Umbilical cord (tissue), 1 donor: ENCODE measurements at regions not wholly inside any gene's neighbourhood (a gene's known extent, or its start where the extent isn't known, plus 50 kb on each side); places are given as distances from the start of the nearest gene placed in this dataset.

Experiments
- DNase-seq: peaks from one replicate; pipeline ENCODE4 v3.0.0-alpha.2; 2015; ENCODE audit warnings: low spot score

DNA sequence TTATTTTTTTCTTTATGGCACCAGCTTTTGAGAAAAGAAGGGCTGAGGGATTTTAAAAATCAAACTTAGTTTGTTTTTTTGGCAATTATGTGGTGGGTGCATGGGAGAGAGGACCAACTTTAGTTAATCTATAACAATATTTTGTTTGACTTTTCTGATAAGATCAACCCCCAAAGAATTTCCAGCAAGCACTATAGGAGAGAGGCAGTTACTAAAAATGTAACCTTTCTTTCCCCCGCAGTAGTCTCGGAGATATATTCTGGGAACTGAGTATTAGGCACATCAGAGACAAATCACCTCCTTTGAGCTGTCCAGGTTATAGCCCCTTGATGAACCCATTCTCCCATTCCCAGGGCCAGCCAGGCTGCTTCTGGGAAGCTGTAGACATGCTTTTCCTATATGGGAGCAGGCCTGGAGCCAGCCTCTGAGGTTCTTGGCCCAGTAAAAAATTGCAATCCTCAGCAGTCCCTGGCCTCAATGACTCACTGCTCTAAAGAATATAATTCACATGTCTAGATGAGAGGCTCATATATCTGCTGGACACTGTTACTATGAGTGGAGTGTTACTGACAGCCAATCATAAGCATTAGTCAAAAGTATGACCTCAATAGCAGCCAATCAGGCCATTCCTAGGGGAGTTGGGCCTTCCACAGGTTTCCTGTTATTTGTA is 138.3 kb upstream of the AGBL1 start:
- peak; percentile 95 for DNase-seq

DNA sequence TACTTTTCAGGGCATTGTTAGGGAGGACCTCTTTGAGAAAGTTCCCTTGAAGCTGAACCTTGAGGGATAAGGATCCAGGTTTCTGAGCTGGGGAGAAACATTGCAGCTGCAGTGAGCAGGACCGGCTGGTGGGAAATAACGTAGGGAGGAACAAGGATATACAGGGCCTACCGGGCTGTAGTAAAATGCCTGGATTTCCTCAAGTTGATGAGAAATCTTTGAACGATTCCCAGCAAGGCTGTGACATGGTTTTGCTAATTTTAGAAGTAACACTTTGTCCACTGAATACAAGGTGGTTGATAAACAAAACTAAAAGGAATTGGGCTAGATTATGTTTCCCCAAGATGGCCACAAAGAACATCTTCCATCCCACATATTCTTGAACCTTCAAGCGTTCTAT is 137.0 kb upstream of the AGBL1 start:
- DNase-seq = peak; percentile 61

DNA sequence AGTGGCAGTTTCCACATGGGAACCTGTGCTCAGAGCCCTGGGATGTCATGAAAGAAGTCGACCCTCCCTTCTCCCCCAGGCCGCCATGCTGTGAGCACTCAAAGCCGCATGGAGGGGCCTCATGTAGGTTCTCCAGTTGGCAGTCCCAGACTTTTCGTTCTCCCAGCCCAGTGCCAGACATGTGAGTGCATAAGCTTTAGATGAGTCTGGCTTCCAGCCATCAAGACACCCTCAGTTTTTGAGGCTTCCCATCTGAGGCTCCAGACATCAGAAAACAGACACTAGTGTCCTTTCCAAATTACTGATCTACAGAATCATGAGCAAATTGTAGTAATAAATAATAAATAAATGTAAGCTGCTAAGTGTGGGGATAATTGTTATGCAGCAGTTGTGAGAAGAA is 136.5 kb upstream of the AGBL1 start:
- DNase-seq = peak; percentile 43

DNA sequence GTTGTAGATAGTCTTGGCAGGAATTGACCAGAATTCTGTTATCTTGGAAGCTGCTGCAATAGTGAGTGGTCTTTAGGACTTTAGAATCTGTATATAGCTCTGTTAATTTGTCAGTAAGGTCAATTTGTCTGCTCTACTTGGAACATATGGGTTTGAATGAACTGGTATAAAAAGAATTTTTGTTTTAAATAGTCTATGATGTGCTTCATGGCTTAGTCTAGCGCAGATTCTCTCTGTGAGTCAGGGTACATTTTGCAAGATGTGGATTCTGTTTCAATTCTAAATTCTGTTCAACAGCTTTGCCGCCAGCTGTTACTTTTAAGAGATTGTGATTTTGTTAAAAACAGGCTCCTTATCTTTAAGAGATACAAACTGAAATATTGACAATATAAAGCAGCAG is 135.9 kb upstream of the AGBL1 start:
- DNase-seq = peak; percentile 91

DNA sequence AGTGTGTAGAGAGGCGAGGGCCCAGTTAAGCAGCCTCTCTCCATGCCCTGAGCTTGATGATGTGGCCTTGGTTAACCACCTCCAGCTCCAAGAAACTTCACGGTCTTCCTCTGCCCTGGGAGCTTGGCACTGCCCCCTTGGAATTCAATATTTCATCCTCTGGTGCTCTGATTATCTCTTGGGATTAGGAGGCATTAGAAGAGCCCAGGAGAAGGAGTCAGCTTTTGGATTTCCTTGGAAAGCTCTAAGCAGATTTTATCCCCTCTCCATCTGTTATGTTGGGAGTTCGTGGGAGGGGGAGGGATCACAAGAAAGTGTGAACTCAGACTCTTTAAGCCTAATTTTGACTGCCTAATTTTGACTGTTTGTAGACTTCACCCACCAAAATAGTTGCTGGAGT is 132.7 kb upstream of the AGBL1 start:
- peak; percentile 69 for DNase-seq

DNA sequence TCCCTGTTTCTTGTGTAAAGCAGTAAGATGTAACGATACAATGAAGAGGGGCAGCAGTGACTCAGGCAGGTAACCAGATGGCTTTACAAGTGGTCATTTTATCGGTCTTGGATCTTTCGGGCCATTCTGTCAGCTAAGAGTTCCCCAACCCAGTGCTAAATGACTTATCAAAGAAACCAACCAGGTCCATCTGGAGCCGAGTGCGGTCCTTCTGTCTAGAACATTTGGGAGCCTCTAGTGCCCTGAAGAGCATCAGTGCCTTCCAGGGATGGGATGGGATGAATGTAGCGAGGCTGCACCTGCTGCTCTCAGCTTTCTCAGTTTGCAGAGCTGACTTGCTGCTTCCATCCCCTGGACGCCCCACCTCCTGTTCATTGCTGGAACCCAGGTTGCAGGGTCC is 131.7 kb upstream of the AGBL1 start:
- no peak for DNase-seq

DNA sequence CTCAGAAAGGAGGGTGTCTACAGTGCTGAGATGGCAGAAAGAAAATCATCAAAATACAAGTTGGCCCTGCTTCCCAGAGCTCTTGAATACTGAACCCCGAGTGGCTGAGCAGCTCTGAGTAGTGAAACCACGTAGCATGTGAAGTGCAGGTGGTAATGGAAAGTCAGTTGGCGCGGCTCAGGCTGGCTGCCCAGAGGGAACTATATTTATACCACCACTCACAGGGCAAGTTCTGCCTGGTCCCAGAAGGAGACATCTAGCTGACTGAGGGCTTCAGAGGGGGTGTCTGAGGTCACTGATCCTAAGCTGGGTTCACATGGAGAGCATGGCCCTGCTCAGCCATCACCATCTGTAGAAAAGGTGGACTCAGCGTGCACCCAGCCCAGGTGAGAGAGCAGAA is 129.6 kb upstream of the AGBL1 start:
- no peak for DNase-seq

DNA sequence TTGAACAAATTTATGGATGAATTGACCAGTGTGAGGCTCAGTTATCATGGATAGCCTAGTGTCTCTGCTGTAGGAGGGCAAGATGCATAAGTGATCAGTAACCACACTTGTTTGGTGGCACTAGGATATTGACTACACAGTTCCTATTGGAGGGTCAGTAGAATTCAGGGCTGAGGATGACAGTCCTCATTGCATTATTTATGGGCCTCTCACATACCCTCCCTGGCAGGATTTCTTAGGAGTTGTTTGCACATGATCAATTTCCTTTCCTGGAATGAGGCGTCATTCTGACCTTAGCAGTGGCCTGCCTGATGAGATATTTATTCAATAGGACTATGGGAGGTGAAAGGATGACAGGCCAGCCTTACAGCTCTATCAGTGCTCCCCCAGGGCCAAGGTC is 125.1 kb upstream of the AGBL1 start:
- no peak for DNase-seq

DNA sequence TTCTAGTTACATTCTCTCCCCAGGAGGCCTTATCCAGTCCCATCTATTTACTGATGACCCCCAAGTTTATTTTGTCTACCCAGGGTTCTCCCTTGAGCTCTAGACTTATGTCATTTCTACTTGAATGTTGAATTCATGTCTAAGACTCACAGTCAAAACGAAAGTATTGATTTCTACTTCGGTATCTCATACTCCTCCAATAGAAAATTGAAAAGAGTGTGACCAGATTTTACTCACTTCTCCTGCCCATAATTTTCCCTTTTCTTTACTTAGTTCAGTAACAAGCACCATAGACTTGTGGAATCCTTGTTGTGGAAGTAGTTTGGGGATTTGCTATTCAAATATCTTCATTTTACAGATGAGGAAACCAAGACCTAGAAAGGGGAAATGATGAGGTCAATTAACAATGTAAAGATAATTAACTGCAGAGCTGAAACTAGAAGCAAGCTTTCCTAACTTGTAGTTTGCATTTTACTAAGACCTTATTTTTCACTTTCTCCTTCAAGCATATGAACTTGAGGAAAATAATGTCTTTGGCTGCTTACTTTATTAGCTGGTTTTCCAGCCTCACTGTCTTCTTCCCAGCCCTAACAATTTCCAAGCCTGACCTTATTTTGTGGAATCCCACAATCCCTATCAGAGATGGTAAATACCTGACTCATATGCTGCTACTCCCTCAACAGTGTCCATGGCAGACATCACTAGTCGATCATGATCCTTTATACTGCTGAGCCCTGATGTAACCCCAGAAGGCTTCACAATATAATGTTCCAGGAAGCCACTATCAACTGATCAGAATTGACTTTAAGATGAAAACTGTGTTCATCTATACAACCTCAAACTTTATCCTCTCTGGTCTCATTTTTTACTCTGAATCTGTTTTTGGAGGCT is 123.9 kb upstream of the AGBL1 start:
- DNase-seq = no peak

DNA sequence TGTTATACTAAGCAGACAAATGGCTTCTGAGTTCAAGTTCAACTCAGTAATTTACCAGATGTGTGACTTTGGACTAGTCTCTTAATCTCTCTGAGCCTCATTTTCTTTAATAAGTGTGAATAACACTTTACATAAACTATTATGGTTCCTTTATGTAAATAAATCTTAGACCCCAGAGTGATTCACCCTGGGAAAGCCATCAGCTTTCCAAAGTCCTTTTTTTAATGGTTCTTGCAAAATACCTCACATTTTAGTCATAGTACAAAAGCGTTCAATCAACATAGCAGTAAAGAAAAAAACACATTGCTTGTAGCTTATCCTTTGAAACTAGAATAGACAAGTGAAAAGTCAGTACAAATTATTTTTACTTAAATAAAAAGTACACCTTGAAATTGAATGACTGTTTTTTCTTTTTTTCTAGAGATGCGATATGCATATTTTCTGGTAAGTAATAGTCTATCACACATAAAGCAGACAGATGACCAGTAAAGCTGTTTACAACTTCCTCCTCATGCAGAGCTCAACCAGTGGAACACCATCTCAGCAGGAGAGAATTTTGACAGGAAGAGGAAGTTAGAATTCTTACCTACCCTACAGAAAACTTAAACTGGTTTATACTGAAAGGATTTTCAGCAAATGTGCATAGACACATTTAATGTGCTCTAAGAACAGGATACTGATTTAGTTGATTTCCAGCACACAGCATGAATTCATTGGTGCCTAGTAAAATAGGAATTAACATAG is 123.0 kb upstream of the AGBL1 start:
- peak; percentile 52 for DNase-seq

DNA sequence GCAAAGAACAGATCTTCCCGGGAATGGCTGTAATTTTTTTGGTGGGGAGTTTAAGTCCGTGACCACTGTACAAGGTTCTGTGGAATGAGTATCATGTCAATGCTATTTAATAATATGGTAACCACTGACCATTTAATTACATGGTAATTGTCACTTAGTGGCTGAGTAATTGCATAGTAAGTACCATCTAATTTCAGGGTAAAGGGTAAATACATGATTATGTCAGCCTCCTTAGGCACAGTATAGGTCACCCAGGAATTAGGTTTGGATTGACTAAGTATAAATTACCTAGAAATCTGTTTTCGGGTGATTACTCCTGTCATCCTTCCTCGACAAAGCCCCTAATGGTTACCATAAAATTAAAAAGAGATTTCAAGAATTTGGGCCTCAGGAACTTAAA is 120.1 kb upstream of the AGBL1 start:
- DNase-seq = no peak

DNA sequence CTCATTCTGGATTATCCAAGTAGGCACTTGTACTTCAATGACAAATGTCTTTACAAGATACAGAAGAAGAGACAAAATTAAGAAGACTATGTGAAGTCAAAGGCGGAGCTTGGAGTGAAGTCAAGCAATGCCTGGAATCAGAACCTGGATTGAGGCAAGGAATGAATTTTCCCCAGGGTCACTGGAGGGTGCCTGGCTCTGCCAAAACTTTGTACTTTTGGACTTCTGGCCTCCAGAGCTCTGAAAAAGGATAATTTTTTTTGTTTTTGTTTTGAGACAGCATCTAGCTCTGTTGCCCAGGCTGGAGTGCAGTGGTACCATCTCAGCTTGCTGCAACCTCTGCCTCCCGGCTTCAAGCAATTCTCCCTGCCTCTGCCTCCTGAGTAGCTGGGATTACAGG is 119.3 kb upstream of the AGBL1 start:
- DNase-seq = no peak

DNA sequence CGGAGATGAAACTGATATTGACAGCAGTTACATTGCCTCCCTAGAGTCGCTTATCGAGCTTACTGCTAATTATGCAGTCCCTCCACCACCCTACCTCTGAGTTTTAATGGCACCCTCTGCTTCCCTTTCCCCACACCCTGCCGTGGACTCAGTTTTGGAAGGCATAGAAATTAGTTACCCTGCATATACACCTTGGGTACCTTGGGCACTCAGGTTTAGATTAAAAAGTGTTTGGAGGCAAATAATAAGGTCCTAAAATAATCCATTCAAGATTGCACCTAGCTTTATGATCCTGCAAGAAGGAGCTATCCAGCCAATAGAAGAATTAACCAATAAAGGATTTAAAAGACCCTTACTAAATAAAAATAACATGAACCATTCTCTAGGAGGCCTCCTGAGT is 117.8 kb upstream of the AGBL1 start:
- DNase-seq = no peak

DNA sequence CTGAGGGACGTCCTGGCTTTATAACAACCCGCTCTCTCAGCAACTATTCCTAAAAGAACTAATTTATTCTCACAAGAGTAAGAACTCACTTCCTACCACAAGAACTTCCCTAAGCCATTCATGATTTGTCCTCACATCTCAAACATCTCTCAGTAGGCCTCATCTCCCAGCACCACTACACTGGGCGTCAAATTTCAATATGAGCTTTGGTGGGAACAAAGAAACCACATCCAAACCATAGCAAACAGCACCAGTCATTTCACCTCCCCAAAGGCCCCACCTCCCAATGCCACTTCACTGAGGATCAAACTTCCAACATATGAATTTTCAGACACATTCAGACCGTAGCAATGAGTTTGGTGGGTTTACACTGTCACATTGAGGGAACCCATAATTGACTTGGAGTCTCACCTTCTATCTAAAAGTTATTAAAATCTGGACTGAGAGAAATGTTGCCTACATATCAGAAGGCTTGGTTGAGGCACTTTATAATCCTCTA is 116.4 kb upstream of the AGBL1 start:
- no peak for DNase-seq

DNA sequence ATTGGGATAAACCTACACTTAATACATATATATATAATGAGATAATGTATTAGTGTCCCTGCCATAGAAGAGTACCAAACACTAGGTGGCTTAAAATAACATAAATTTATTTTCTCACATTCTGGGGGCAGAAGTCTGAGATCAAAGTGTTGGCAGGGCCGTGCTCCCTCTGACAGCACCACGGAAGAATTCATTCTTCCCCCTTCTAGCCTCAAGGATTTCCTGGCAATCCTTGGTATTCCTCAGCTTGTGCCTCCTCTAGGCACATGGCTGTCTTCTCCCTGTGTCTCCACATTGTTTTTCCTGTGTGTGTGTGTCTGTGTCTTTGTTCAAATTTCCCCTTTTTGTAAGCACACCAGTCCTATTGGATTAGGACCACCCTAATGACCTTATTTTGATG is 115.2 kb upstream of the AGBL1 start:
- peak; percentile 29 for DNase-seq

DNA sequence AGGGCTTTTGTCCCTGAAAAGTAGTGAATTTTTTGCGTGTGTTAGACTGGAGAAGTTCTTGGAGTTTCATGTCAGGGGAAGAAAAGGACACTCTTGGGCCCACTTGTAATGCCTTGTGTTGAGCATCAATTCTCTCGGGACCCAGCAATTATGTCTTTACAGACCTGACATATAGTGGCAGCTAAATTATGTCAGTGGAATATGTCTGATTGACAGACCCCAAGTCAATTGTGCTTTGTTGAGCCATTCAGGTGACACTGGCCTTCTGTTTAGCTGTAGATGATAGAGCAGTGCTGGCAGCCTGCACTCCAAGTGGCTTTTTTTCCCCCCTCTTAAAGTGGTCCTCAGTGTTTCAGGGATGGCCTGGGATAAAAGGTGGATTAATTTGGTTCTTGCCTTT is 112.1 kb upstream of the AGBL1 start:
- no peak for DNase-seq

DNA sequence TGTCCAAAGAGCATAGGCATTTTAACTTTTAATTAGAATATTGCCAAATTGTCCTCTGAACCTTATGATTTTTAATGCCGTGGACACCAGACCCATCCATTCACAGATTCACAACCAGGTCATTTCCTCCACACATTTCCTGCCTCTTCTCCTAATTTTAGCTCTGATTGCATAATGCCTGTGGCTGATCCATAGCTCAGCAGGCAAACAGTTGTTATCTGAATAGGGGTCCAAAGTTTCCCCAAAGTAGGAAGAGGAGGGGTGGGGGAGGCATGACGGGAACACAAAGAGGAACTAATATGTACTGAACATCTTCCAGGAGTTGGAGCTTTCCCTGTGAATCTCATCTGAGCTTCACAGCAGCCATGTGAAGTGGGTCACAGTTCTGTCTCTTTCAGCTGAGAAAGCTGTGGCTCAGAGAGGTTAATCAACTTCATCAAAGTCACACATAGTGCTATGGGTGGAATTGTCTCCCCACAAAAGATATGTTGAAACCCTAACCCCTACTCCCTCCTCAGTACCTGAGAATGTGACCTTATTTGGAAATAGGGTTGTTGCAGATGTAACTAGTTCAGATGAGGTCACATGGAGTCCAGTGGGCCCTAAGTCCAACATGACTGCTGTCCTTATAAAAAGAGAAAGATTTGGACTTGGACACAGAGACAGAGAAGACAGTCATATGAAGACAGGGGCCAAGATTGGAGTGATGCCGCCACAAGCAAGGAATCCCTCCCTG is 106.7 kb upstream of the AGBL1 start:
- DNase-seq = peak; percentile 19

DNA sequence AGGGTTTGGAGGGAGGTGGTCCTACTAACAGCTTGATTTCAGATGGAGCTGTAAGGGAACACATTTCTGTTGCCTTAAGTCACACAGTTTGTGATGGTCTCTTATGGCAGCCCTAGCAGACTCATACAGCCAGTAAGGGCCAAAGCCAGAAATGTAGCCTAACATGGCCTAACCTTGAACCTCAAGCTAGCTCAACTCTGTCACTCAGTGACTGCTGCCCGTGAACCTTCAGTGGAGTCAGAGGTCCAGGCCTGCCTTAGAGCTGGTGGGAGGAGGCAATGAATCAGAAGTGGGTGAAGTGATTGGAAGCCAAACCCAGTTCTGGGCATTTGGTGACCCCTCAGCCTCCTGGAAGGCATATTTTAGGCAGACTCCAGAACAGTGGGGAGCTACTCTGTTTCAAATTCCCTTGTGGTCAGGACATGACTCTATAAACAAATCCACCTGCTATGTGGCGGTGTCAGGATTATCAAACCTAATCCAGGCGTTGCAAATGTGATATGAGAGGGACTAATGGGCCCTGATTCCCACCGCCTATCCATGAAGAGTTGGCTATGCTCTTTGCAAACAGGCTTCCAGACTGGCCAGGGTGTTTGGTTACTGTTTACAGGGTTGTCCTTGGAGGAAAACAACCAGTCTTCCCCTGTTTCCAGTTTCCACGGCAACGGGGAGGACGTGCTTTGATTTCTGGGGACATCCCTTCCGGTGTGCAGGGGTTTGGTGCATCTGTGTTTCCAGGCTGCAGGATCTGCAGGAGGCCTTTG is 105.9 kb upstream of the AGBL1 start:
- DNase-seq = no peak

DNA sequence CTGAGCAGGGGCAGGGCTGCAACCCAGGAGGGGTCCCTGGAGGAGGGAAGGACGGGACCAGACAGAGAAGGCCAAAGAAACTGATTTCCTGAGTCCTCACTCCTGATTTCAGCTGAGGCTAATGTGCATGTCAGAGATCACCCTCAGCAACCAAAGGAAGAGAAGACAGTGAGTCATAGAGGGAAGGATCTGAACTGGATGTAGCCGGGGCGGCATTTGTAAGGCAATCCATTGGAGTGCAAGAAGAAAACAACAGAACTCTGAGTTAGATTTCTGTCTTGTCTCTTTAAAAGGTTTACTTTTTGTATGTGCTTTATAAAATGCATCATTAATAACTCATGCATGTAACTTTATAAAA is 105.3 kb upstream of the AGBL1 start:
- peak; percentile 85 for DNase-seq

DNA sequence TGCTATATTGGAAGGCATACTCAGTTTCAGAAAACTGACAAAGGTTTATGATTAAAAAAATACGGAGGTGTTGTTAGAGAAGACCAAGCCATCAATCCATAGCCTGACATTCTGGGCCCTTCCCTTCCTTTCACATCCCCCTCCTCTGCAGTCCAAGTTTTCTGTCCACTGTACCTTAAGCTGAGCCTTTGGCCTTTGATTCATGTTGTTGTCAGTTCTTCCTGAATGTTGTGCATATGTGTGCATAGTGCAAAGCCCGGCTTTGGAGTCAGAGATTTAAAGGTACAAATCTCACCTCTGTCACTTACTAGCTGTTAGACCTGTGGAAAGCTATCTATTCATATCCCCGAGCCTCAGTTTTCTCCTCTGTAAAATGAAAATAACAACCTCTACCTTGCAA is 104.9 kb upstream of the AGBL1 start:
- DNase-seq = no peak

DNA sequence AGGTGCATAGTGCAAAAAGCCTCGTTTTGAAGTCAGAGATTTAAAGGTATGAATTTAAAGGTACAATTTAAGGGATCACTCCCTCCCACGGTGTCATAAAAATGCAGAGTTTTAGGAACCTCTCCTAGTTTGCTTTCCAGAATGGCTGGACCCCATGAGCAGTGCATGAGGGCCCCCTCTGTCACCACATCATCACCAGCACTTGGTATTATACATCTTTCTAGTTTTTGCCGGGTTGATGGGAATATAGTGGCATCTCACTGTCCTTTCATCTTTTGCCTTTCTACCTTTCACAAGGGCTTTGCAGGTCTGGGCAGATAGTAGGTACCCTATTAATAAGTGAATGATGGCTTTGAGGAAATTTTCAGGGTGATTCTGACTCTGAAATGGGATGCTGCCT is 103.6 kb upstream of the AGBL1 start:
- no peak for DNase-seq
